GM11168 (cell line): ENCODE measurements at regions not wholly inside any gene's neighbourhood (a gene's known extent, or its start where the extent isn't known, plus 50 kb on each side); places are given as distances from the start of the nearest gene placed in this dataset.

ENCODE experiments used
- in situ Hi-C: fragments of 300-500 bp; cut with MboI; formaldehyde crosslinking; loops from one replicate; pipeline ENCODE4 v1.12.0; 2022; ENCODE audit warnings: low sequenced_read_pairs; ENCODE audit not compliant: unreplicated experiment

- in situ Hi-C loops: no loop called here
Measured at GRCh38 chr2:65504201-65504600, 71.8 kb upstream of the SPRED2 start.

GRCh38 chr2:65503746-65504145, 71.3 kb upstream of the SPRED2 start:
- in situ Hi-C loops: no loop called here

- in situ Hi-C loops: no loop called here
Measured at GRCh38 chr2:65501836-65502235, 69.4 kb upstream of the SPRED2 start.

- in situ Hi-C loops: no loop called here
Measured at GRCh38 chr2:65501074-65501473, 68.7 kb upstream of the SPRED2 start.

- in situ Hi-C loops: no loop called here
Measured at GRCh38 chr2:65500310-65501040, 68.1 kb upstream of the SPRED2 start.

GRCh38 chr2:65499216-65499615, 66.8 kb upstream of the SPRED2 start:
- in situ Hi-C loops: no loop called here

GRCh38 chr2:65498396-65498795, 66.0 kb upstream of the SPRED2 start:
- in situ Hi-C loops: no loop called here

GRCh38 chr2:65495251-65495877, 63.0 kb upstream of the SPRED2 start:
- in situ Hi-C loops: no loop called here

GRCh38 chr2:65494078-65494477, 61.7 kb upstream of the SPRED2 start:
- in situ Hi-C loops: no loop called here

GRCh38 chr2:65491381-65491905, 59.0 kb upstream of the SPRED2 start:
- in situ Hi-C loops: no loop called here

GRCh38 chr2:65490222-65490621, 57.8 kb upstream of the SPRED2 start:
- in situ Hi-C loops: no loop called here

- in situ Hi-C loops: no loop called here
Measured at GRCh38 chr2:65489269-65489668, 56.9 kb upstream of the SPRED2 start.

GRCh38 chr2:65488527-65488926, 56.1 kb upstream of the SPRED2 start:
- in situ Hi-C loops: no loop called here

GRCh38 chr2:65487404-65487803, 55.0 kb upstream of the SPRED2 start:
- in situ Hi-C loops: no loop called here

GRCh38 chr2:65486802-65487201, 54.4 kb upstream of the SPRED2 start:
- in situ Hi-C loops: no loop called here

- in situ Hi-C loops: no loop called here
Measured at GRCh38 chr2:65486282-65486681, 53.9 kb upstream of the SPRED2 start.

GRCh38 chr2:65485839-65486238, 53.4 kb upstream of the SPRED2 start:
- in situ Hi-C loops: no loop called here

- in situ Hi-C loops: no loop called here
Measured at GRCh38 chr2:65483763-65484162, 51.4 kb upstream of the SPRED2 start.

- in situ Hi-C loops: no loop called here
Measured at GRCh38 chr2:65482971-65483370, 50.6 kb upstream of the SPRED2 start.
